ENCODE measurements at regions not wholly inside any gene's neighbourhood (a gene's known extent, or its start where the extent isn't known, plus 50 kb on each side); places are given as distances from the start of the nearest gene placed in this dataset.

- TF ChIP-seq POLR2A (IDR thresholded peaks at IDR 0.05): no peak
- TF ChIP-seq CTCF (IDR thresholded peaks at IDR 0.05): no peak
Measured at GRCh38 chr1:4084446-4084845, 184.4 kb upstream of the C1orf174 start.
